CD4-positive, alpha-beta T cell treated with Interleukin-17A for 1 hour (primary cell): ENCODE measurements at regions not wholly inside any gene's neighbourhood (a gene's known extent, or its start where the extent isn't known, plus 50 kb on each side); places are given as distances from the start of the nearest gene placed in this dataset.

Source experiments
- DNase-seq: peaks from one replicate; pipeline ENCODE4 v3.0.0-alpha.2; 2020

DNA sequence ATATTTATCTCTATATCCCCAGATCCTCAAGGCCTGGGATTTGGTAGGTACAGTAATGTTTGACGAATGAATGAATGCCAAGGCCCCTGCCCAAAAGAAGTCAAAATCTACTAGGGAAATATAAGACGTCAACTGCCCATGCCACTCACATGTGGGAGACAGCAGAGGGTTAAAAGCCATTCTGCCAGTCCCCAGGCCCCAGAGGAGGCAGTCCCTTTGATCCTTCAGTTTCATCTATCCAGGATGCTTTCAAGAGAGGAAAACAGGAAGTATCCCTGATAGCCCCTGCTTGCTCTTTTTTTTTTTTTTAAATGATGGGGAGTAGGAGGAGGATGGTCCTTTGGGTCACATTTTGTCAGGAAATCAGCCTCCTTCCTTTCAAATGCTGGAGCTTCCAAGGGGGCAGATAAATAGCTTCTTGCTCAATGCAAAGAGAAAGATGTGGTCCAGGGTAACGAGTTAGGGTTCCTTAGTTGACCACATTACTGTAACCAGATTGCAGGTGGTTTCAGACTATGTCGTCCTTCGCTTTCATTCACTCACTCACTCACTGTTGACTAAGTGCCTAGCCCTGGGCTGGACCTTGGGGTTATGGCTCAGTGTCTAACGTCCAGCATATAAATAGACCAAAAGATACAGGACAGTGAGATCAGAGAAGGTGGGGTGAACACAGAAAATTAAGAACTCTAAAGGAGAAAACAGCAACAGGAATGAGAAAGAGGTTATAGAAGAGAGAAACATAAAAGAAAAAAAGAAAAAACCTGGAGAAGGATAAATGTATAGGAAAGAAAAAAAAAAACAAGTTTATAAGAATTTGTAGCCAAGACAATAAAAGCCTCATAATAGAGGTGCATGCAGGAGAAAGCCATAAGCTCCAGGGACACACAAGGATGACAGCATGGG, 64.6 kb upstream of the PIM1 start:
- DNase-seq = no peak

DNA sequence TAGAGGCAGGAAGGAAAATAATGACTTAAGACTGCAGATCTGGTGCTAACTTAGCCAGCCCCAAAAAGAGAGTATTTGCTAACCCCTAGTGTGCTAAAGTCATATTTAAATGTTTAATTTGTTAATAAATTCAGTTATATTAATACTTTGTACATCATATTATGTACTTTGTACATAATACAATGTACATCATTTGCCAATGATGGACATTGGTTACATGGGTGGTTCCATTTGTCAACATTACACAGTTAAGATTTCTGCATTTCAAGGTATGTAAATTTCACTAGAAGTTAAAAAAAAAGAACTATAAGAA, 63.9 kb upstream of the PIM1 start:
- DNase-seq = no peak

DNA sequence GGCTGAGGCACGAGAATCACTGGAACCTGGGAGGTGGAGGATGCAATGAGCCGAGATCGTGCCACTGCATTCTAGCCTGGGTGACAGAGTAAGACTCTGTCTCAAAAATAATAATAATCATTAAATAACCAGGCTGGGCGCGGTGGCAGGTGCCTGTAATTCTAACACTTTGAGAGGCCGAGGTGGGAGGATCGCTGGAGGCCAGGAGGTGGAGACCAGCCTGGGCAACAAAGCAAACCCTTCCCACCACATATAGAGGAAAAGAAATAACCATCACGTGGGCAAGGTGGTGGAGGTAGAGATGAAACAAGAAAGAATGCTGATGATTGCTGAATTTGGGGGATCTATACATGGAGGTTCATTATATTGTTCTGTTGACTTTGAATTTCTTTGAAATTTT, 63.4 kb upstream of the PIM1 start:
- no peak for DNase-seq

DNA sequence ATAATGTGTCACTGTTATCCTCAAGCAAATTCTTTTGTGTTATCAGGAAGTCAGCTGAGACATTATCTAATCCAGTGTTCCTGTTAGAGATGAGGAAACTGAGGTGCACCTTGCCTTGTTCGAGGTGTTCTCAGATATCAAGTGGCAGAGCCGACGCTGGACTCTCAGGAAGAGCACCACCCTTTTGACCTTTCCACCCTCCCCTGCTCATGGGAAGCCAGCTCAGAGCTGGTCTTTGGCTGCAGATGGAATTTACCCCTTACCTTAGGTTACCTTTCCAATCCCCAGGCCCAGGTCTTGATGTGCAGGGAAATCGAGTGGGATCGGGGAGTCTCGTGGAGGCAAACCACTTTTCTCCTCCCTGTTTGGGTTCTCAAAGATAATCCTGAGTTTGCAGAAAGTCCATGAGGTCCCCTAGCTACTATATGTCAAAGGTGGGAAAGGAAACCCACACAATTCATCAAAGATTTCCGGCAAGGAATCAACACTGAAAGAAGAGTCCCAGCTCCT, 62.9 kb upstream of the PIM1 start:
- no peak for DNase-seq

DNA sequence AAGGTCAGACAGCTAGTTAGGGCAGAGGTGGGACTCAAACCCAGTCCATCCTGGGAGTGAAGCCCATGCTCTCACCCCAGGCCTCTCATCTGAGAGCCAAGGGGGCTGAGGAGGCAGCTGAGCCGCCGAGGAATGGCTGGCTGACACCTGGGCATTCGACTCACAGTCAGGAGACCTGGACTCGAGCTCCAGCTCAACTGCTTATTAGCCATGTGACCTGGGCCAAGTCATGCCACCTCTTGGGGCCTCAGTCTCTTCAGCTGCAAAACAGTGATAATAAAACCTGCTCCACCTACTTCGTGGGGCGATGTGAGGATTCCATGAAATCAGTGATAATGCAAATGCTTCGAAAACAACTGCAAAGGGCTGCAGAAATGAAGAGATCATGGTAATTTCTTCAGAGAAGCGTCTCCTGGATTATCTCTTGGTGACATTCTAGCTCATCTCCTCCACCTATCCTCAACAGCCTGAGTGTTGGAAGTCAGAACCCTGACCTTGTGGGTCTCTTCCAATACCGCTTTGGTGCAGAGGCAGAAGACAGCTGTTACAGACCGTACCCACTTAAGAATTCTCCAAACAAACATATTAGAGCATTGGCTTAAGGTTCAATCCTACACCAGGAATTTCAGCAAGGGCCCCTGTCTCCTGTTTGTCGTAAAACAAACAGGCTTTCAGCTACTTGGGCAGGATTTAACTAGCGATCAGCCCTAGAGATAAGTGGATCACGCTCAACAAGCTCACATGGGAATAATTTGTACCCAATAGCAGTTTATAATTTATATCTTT, 60.0 kb upstream of the PIM1 start:
- DNase-seq = no peak

DNA sequence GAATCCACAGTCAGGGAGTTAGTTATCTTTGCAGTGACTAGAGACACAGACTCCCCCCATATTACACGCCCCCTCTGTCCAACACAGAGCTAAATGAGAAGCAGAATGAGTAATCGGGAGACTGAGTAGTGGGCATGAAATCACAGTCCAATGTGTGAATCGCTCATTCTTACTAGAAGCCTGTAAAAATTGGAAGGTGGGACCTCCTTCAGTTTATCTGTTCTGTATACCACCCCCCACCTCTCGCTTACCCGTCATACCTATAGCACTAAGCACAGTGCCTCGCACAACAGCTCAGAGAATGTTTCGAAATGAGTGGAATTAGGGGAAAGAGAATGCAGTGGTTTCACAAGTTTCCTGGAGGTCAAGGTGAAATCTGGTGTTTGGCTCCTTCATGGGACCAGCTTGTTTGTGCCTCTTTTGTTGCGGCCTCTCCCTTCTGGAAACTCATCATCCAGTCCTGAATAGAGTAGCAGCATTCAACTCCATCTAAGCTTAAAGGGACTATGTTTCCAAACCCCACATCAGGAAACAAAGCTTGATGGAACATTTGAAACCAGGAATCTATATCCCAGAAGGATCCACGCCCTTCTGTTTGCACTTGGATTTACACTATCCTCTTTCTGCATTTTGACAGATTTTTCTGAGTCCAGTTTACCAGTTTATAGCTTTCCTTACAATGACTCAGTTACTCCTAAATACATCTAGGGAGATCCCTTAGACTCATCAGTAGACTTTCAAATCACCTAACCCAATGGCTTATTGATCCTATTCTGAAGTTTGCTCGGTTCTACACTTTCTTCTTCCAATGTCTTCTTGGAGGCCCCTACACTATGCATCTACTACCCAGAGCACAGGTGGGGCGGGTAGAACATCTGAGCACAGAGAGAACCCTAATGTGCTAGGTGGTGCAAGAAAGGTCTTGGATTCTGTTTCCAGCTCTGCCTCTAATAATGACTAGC, 59.2 kb upstream of the PIM1 start:
- no peak for DNase-seq

DNA sequence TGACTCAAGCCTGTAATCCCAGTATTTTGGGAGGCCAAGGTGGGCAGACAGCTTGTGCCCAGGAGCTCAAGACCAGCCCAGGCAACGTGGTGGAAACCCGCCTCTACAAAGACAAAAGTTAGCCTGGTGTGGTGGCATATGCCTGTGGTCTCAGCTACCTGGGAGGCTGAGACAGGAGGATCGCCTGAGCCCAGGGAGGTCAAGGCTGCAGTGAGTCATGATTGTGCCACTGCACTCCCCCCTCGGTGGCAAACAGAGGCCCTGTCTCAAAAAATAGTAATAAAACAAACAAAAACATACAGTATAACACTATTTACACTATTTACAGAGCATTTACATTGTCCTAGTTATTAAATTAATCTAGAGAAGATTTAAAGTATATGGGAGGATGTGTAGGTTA, 56.0 kb upstream of the PIM1 start:
- DNase-seq = no peak

DNA sequence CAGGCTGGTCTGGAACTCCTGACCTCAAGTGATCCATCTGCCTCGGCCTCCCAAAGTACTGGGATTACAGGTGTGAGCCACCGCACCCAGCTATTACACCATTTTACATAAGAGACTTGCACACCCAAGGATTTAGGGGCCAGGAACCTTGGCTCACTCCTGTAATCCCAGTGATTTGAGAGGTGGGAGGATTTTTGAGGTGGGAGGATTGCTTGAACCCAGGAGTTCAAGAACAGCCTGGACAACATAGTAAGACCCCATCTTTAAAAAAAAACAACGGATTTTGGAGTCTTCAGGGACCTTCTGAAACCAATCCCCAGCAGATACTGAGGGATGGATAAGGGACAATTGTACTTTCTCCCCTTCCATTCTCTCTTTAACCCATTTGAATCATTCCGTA, 55.3 kb upstream of the PIM1 start:
- DNase-seq = no peak

DNA sequence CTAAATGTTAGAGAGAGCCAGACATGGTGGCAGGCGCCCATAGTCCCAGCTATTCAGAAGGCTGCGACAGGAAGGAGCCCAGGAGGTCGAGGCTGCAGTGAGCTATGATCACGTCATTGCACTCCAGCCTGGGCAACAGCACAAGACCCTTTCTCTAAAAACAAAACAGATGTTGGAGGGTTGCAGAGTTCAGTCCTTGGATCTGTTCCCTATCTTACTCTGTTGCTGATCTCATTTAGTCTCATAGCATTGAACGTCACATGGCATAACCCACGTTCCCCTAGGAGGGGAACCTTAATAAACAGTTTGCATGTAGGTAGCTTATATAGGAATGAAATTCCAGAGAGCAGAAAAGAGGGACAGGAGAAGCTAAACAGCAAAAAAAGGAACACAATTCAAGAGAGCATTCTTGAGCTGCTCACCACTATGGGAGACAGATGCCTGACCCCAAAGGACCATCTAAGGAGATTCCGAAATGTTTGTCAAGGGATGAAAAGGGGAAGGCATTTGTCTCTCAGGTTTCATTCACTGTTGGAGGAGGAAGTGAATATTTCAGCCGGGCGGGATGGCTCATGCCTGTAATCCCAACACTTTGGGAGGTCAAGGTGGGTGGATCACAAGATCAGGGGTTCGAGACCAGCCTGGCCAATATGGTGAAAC, 54.6 kb upstream of the PIM1 start:
- DNase-seq = no peak

DNA sequence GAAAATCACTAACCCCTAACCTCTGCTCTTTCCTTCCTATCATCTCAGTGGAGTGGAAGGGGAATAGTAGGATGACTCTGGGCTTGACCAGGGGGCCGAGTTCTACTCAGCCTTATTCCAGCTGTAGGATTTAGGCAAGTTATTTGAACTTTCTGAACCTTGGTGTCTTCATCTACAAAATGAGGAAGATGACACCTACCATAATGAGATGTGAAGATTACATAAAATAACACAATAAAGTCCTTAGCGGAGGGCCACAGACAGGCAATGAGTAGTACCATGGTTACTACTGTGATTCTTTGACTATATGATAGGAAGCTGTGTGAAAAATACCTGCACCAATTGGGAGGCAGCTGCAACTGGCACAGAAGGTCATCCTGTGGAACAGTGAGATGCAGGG, 53.6 kb upstream of the PIM1 start:
- no peak for DNase-seq

DNA sequence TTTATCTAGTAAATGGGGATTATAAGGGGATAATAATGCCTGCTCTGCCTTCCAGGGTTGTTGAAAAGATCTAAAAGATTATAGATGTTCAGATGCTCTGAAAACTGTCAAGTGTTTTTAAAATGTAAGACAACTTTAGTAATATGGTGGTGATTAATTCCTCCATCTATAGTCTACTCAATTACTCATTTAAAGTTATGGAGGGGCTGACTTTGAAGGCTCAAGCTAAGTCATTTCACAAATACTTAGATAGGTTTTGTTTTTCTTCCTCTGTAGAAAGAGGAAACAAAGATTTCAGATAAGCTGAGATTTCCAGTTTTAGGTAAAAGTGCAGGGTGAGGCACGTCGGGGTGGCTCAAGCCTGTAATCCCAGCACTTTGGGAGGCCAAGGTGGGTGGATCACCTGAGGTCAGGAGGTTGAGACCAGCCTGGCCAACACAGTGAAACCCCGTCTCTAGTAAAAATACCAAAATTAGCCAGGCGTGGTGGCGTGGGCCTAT, 50.5 kb upstream of the PIM1 start:
- DNase-seq = no peak
